GM12873 (cell line): ENCODE measurements at regions not wholly inside any gene's neighbourhood (a gene's known extent, or its start where the extent isn't known, plus 50 kb on each side); places are given as distances from the start of the nearest gene placed in this dataset.

Experiments used
- TF ChIP-seq, protein P1 (sequence below): IDR thresholded peaks from 2 replicates; pipeline ENCODE4 v1.5.1; 2012; ENCODE audit warnings: low read depth, mild to moderate bottlenecking, moderate library complexity, low read length, control low read depth; ENCODE audit not compliant: insufficient read depth; ENCODE audit errors: missing control alignments

DNA sequence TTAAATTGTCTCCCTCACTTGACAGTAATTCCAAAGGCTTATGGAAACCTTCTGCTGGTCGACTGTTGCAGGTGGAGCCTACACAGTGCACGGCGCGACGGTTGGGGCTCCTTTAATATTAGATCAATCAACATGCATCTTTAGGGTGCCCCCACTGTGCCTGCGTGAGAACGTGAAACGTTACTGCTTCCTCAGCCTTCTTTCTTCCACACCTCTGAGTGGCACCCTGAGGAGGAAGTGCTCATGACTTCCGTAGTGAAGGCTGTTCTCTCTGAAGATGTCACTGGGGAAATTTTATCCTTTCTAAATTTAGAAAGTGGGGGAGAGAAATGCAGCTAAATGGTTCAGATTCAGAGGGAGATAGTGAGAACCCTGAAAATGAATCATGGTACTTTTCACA, 184.0 kb upstream of the ZFP42 start:
- TF ChIP-seq, protein P1, sequence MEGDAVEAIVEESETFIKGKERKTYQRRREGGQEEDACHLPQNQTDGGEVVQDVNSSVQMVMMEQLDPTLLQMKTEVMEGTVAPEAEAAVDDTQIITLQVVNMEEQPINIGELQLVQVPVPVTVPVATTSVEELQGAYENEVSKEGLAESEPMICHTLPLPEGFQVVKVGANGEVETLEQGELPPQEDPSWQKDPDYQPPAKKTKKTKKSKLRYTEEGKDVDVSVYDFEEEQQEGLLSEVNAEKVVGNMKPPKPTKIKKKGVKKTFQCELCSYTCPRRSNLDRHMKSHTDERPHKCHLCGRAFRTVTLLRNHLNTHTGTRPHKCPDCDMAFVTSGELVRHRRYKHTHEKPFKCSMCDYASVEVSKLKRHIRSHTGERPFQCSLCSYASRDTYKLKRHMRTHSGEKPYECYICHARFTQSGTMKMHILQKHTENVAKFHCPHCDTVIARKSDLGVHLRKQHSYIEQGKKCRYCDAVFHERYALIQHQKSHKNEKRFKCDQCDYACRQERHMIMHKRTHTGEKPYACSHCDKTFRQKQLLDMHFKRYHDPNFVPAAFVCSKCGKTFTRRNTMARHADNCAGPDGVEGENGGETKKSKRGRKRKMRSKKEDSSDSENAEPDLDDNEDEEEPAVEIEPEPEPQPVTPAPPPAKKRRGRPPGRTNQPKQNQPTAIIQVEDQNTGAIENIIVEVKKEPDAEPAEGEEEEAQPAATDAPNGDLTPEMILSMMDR, result no peak

DNA sequence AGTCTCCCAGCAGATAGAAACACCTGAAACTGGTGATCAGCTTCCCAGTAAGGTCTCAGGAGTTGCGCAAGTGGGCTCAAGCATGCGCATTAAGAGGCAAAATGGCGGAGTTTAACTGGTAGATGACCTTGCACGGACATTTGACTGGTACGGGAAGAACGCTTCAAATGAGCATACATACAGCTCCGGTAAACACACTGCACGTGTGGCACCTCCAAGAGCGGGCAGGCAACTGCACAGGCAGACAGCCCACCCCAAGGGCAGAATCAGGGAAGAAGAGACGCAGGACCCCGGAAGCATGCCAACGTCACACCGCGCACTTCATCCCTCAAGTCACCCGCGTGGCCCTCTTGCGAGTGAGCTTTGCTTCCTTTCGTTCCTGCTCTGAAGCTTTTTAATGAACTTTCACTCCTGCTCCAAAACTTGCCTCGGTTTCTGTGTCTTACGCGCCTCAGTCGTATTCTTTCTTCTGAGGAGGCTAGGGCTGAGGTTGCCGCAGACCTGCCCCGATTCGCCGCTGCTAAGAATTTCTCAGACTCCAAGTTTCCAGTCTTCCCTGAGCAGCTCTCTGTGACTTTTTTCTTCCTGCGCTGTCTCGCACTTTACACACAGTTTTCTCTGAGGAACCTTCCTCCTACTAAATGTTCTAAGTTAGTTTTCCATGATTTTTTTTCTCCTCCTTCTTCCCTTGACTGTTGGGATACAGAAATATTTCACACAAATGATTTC, 180.7 kb upstream of the ZFP42 start:
- TF ChIP-seq, protein P1, result no peak

DNA sequence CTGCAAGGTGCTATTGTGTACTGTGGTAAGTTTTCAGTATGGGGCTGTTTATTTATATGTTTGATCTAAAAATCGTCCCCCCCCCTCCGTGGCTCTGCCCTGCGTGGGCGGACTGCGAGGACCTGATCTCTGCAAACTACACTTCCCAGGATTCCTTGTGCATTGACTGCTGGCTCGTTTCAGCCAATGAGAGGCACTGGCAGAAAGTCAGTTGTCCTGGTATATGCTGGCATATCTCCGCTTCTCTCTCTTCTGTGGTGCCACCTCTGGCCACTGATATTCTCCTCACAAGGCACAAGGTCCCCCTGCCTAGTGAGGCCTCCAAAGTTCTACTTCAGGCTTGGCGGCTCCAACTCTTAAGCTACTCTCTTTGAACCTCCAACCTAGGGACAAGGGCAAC, 168.8 kb upstream of the ZFP42 start:
- TF ChIP-seq, protein P1, result no peak

DNA sequence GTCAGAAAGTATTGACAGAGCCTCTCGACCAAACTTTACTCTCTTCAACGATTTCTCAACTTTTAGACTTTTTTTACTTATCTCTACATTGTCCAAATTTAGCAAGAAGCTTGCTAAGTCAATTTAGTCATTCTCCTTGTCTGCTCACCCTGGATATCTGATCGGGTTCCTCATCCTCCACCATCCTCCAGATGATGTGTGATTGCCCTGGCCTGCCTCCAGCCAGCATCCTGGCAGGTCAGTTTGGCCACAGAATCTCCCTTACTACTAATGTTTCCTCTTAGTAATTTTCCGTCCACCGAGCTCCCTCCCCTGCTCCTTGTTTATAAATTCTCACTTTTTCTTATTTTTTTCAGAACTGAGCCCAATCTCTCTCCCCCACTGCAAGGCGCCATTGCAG, 167.9 kb upstream of the ZFP42 start:
- TF ChIP-seq, protein P1, result no peak

DNA sequence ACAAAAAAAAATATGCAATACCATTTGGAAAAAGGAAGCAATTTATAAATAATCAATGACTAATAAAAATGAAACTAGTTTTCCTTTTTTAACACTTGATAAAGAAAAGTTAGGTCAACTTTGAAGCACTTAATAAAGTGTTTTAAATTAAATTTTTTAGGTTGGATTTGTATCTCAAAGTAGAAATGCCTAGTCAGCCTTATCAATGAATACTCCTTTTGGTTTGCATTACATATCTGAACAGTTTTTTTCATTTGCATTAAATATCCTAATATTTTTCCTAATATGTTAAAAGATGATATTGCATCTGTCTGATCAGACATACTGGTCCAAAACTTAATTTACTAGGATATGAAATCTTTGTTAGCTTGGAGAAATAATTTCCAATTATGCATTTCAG, 155.8 kb upstream of the ZFP42 start:
- TF ChIP-seq, protein P1, result no peak

DNA sequence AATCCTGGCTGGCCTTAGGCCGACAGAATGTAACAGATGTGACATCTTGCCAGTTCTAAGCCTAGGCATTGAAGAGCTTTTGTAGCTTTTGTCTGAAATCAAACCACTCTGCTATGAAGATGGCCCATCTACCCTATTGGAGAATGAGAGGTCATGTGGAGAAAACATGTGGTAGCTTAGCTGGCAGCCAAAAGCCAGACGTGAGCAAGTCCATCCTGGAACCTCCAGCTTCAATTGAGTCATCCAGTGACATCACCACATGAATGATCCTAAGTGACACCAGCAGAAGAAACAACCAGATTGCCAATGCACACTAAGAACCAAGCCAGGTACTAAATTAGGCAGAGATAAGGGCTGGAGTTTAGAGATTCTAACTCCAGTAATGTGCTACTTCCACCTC, 154.8 kb upstream of the ZFP42 start:
- TF ChIP-seq, protein P1, result no peak

DNA sequence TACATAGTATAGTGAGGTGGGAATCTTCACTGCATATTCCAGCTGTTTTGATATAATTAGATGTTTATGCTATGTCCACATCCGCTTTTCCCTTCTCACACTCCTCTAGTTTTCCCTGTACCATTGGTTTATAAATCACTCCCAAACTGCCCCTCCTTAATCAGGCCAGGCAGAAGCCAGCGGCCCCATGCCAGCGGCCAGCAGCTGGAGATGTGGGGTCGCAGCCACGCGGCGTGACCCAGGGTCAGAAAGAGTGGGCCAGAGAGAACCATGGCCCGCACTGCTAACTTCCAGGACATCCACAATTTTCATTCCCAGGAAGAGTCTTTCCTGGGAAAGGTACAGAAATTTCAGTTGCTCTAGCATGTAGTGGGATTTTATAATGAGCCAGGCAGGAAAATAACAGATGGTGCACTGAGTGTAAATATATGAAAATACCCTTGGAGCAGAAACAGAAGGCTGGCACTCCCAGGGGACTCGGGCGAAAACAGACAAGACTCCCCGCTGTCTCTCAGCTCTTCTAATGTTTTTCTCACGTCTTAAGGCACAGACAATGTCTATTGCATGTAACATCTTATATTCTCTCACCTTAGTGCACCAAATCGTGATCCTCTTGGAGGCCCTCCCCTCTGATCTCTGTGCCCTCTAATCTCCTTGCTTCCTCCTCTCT, 145.9 kb upstream of the ZFP42 start:
- TF ChIP-seq, protein P1, result no peak
